ENCODE measurements at regions not wholly inside any gene's neighbourhood (a gene's known extent, or its start where the extent isn't known, plus 50 kb on each side); places are given as distances from the start of the nearest gene placed in this dataset.

GRCh38 chr2:195503208-195503607, 153.8 kb upstream of the SLC39A10 start:
- Histone ChIP-seq H4K20me1 (ENCODE audit: insufficient read depth, low read length) (no peaks in the 10 kb centered on the region), H3K36me3 (replicated peaks; ENCODE audit: insufficient read depth, low read length) (no peaks in the 10 kb centered on the region), H3K79me2 (ENCODE audit: low read length) (no peaks in the 10 kb centered on the region), H3K9ac (ENCODE audit: low read length) (no peak overlapping the region), H3K4me3 (ENCODE audit: low read length) (no peak overlapping the region), H3F3A (ENCODE audit: insufficient read depth, low read length) (no peaks in the 10 kb centered on the region), H3K27ac (ENCODE audit: low read length) (no peak overlapping the region), H3K9me2 (replicated peaks; ENCODE audit: insufficient read depth, low read length) (no peaks in the 10 kb centered on the region), H2AFZ (ENCODE audit: low read length) (no peak overlapping the region), H3K27me3 (replicated peaks; ENCODE audit: insufficient read depth, low read length) (no peaks in the 10 kb centered on the region), H3K4me1 (ENCODE audit: low read length) (no peaks in the 10 kb centered on the region), H3K9me3 (replicated peaks; ENCODE audit: insufficient read depth, low read length) (no peaks in the 10 kb centered on the region), H3K4me2 (ENCODE audit: low read depth, low read length) (no peak overlapping the region)
- DNase-seq: no peak
- TF ChIP-seq EZH2phosphoT487 (IDR thresholded peaks at IDR 0.05; ENCODE audit: low read length): no peak
- TF ChIP-seq, protein P1, sequence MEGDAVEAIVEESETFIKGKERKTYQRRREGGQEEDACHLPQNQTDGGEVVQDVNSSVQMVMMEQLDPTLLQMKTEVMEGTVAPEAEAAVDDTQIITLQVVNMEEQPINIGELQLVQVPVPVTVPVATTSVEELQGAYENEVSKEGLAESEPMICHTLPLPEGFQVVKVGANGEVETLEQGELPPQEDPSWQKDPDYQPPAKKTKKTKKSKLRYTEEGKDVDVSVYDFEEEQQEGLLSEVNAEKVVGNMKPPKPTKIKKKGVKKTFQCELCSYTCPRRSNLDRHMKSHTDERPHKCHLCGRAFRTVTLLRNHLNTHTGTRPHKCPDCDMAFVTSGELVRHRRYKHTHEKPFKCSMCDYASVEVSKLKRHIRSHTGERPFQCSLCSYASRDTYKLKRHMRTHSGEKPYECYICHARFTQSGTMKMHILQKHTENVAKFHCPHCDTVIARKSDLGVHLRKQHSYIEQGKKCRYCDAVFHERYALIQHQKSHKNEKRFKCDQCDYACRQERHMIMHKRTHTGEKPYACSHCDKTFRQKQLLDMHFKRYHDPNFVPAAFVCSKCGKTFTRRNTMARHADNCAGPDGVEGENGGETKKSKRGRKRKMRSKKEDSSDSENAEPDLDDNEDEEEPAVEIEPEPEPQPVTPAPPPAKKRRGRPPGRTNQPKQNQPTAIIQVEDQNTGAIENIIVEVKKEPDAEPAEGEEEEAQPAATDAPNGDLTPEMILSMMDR (IDR thresholded peaks at IDR 0.05; ENCODE audit: low read length): no peak

DNA sequence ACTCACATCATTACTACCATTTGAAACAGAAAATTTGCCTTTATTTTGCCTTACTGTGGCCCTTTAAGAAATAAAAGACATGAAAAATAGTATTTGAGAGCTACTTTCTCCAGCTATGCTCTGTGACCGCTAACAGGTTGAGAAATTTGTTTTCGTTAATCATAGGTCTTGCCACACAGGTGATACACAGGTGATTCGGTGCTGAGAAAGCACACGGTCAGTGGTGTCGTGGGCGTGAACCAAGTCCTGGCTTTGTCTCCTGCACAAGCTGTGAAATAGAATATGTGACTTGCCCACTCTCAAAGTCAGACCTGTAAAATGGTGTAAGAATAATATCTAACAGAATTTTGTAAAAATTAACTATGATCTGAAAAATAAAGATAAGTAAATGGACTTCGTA, 155.3 kb upstream of the SLC39A10 start:
- Histone ChIP-seq H3K4me1 (ENCODE audit: low read length) (no peaks in the 10 kb centered on the region), H3K36me3 (replicated peaks; ENCODE audit: insufficient read depth, low read length) (no peaks in the 10 kb centered on the region), H3K79me2 (ENCODE audit: low read length) (no peaks in the 10 kb centered on the region), H3K27me3 (replicated peaks; ENCODE audit: insufficient read depth, low read length) (no peaks in the 10 kb centered on the region), H3K4me2 (ENCODE audit: low read depth, low read length) (no peak overlapping the region), H2AFZ (ENCODE audit: low read length) (no peak overlapping the region), H3K9me2 (replicated peaks; ENCODE audit: insufficient read depth, low read length) (no peaks in the 10 kb centered on the region), H3K27ac (ENCODE audit: low read length) (no peak overlapping the region), H3F3A (ENCODE audit: insufficient read depth, low read length) (no peaks in the 10 kb centered on the region), H3K4me3 (ENCODE audit: low read length) (no peak overlapping the region), H3K9ac (ENCODE audit: low read length) (no peak overlapping the region), H4K20me1 (ENCODE audit: insufficient read depth, low read length) (no peaks in the 10 kb centered on the region), H3K9me3 (replicated peaks; ENCODE audit: insufficient read depth, low read length) (no peaks in the 10 kb centered on the region)
- TF ChIP-seq, protein P1 (IDR thresholded peaks at IDR 0.05; ENCODE audit: low read length): no peak
- no peak for TF ChIP-seq EZH2phosphoT487 (IDR thresholded peaks at IDR 0.05; ENCODE audit: low read length)
- no peak for TF ChIP-seq EZH2 (optimal IDR thresholded peaks at IDR 0.05; ENCODE audit: low read depth, low read length)
- DNase-seq: no peak

DNA sequence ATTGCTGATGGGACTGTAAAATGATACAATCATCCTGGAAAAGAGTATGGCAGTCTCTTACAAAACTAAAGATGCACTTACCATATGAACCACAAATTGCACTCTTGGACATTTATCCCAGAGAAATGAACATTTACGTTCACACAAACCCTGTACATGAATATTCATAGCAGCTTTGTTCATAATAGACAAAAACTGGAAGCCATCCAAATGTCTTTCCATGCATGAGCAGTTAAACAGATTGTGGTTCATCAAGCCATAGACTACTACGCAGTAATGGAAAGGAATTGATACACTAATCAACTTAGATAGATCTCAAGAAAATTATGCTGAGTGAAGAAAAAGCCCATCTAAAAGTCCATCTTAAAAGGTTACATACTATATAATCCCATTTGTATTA, 156.1 kb upstream of the SLC39A10 start:
- H3K4me2 ChIP-seq (ENCODE audit: low read depth, low read length): no peak overlapping the region
- H3F3A ChIP-seq (ENCODE audit: insufficient read depth, low read length): no peaks in the 10 kb centered on the region
- H4K20me1 ChIP-seq (ENCODE audit: insufficient read depth, low read length): no peaks in the 10 kb centered on the region
- H3K4me1 ChIP-seq (ENCODE audit: low read length): no peaks in the 10 kb centered on the region
- no peak overlapping the region for H3K9ac ChIP-seq (ENCODE audit: low read length)
- no peaks in the 10 kb centered on the region for H3K9me3 ChIP-seq (replicated peaks; ENCODE audit: insufficient read depth, low read length)
- no peak overlapping the region for H3K4me3 ChIP-seq (ENCODE audit: low read length)
- H3K79me2 ChIP-seq (ENCODE audit: low read length): no peaks in the 10 kb centered on the region
- no peak for DNase-seq
- TF ChIP-seq, protein P1 (IDR thresholded peaks at IDR 0.05; ENCODE audit: low read length): no peak
- no peak for TF ChIP-seq EZH2 (optimal IDR thresholded peaks at IDR 0.05; ENCODE audit: low read depth, low read length)
- no peaks in the 10 kb centered on the region for H3K27me3 ChIP-seq (replicated peaks; ENCODE audit: insufficient read depth, low read length)
- no peaks in the 10 kb centered on the region for H3K9me2 ChIP-seq (replicated peaks; ENCODE audit: insufficient read depth, low read length)
- no peaks in the 10 kb centered on the region for H3K36me3 ChIP-seq (replicated peaks; ENCODE audit: insufficient read depth, low read length)
- H3K27ac ChIP-seq (ENCODE audit: low read length): no peak overlapping the region
- no peak overlapping the region for H2AFZ ChIP-seq (ENCODE audit: low read length)
